ENCODE measurements at regions not wholly inside any gene's neighbourhood (a gene's known extent, or its start where the extent isn't known, plus 50 kb on each side); places are given as distances from the start of the nearest gene placed in this dataset.

DNA sequence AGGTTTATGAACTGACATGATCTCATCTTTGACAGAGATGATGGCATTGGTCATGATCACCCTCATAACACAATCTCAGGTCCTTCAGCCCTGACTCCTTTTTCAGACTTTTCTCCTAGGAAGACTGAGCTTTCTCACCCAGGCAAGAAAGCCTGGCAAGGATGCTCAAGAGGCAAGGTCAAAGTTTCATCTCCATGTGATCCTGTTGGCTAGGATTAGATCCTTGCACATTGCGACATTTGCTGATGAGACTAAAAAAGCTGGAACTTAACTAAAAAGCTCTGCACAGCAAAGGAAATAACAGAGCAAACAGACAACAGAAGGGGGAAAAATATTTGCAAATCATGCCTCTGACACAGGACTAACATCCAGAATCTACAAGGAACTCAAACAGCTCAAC, 444.1 kb upstream of the PSMD7 start:
- TF ChIP-seq CHD2 (IDR thresholded peaks at IDR 0.05; ENCODE audit: low read length) (no peak), MAFK (IDR thresholded peaks at IDR 0.05; ENCODE audit: low read depth, low read length) (no peak), JUND (IDR thresholded peaks at IDR 0.05; ENCODE audit: low read length) (no peak)
- TF ChIP-seq, protein P1, sequence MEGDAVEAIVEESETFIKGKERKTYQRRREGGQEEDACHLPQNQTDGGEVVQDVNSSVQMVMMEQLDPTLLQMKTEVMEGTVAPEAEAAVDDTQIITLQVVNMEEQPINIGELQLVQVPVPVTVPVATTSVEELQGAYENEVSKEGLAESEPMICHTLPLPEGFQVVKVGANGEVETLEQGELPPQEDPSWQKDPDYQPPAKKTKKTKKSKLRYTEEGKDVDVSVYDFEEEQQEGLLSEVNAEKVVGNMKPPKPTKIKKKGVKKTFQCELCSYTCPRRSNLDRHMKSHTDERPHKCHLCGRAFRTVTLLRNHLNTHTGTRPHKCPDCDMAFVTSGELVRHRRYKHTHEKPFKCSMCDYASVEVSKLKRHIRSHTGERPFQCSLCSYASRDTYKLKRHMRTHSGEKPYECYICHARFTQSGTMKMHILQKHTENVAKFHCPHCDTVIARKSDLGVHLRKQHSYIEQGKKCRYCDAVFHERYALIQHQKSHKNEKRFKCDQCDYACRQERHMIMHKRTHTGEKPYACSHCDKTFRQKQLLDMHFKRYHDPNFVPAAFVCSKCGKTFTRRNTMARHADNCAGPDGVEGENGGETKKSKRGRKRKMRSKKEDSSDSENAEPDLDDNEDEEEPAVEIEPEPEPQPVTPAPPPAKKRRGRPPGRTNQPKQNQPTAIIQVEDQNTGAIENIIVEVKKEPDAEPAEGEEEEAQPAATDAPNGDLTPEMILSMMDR (IDR thresholded peaks at IDR 0.05; ENCODE audit: control extremely low read depth in 1 of 3, insufficient read depth in 1 of 3, low read depth in 1 of 3, low read length in 3 of 3) = no peak

Data from H1 (cell line).